ENCODE measurements at regions not wholly inside any gene's neighbourhood (a gene's known extent, or its start where the extent isn't known, plus 50 kb on each side); places are given as distances from the start of the nearest gene placed in this dataset.
A peak's percentile ranks its signal among the peaks of the same experiment; 100 is the strongest.

GRCh38 chr13:73879346-73880015 lies 254.7 kb downstream of the KLF12 start:
- DNase-seq = no peak

- DNase-seq = no peak
Observed at GRCh38 chr13:73877399-73877798, 256.8 kb downstream of the KLF12 start.

- DNase-seq = no peak
Observed at GRCh38 chr13:73876323-73876722, 257.9 kb downstream of the KLF12 start.

- no peak for DNase-seq
Observed at GRCh38 chr13:73873940-73874830, 260.0 kb downstream of the KLF12 start.

GRCh38 chr13:73872397-73872796 lies 261.8 kb downstream of the KLF12 start:
- DNase-seq = no peak

GRCh38 chr13:73870970-73871935 lies 263.0 kb downstream of the KLF12 start:
- no peak for DNase-seq

GRCh38 chr13:73870036-73870741 lies 264.0 kb downstream of the KLF12 start:
- no peak for DNase-seq

- no peak for DNase-seq
Observed at GRCh38 chr13:73865027-73865426, 269.2 kb downstream of the KLF12 start.

- DNase-seq = no peak
Observed at GRCh38 chr13:73861136-73861535, 273.1 kb downstream of the KLF12 start.

- DNase-seq = no peak
Observed at GRCh38 chr13:73860501-73860900, 273.7 kb downstream of the KLF12 start.

- DNase-seq = no peak
Observed at GRCh38 chr13:73859841-73860240, 274.4 kb downstream of the KLF12 start.

- no peak for DNase-seq
Observed at GRCh38 chr13:73857106-73857505, 277.1 kb downstream of the KLF12 start.

GRCh38 chr13:73851104-73851503 lies 283.1 kb downstream of the KLF12 start:
- DNase-seq = no peak

- no peak for DNase-seq
Observed at GRCh38 chr13:73850104-73850873, 283.9 kb downstream of the KLF12 start.

GRCh38 chr13:73849292-73849691 lies 284.9 kb downstream of the KLF12 start:
- no peak for DNase-seq

GRCh38 chr13:73844986-73845385 lies 289.2 kb downstream of the KLF12 start:
- DNase-seq = no peak

GRCh38 chr13:73842626-73843025 lies 291.6 kb downstream of the KLF12 start:
- DNase-seq = no peak

GRCh38 chr13:73842184-73842583 lies 292.0 kb downstream of the KLF12 start:
- DNase-seq = no peak

GRCh38 chr13:73837147-73837546 lies 297.1 kb downstream of the KLF12 start:
- DNase-seq = no peak

GRCh38 chr13:73835138-73835721 lies 299.0 kb downstream of the KLF12 start:
- peak; percentile 4 for DNase-seq

Data from DMS79 (cell line).